H1 (cell line): ENCODE measurements at regions not wholly inside any gene's neighbourhood (a gene's known extent, or its start where the extent isn't known, plus 50 kb on each side); places are given as distances from the start of the nearest gene placed in this dataset.
"Not testable (repeated sequence)": the region's sequence is repeated elsewhere in the genome, so short reads cannot be mapped to it uniquely, and the experiment has no call there.

ENCODE experiments used
- CTCF ChIA-PET: fragments of 300-600 bp; sonication (Branson Sonifier 250); formaldehyde crosslinking; loops from one replicate; lab custom pipeline; 2021; ENCODE audit not compliant: partially characterized antibody; lab: Charles Lee
- POLR2A ChIA-PET: fragments of 300-600 bp; sonication (Branson Sonifier 250); formaldehyde crosslinking; loops from one replicate; lab custom pipeline; 2021; ENCODE audit warnings: inconsistent platforms; ENCODE audit not compliant: partially characterized antibody; lab: Charles Lee
- DNase-seq, 2 experiments: peaks; one replicate each; pipeline versions ENCODE4 v3.0.0 to v3.0.0-alpha.2; 2010 to 2022; ENCODE audit warnings: low spot score in 2 of 2, low read depth in 1 of 2, mixed read lengths in 1 of 2
- FAIRE-seq: peaks from 2 replicates; lab custom pipeline; 2011; peaks lifted over from hg19 to GRCh38; lab: Jason Lieb, UNC
- H2AFZ ChIP-seq: 2 replicates; pipeline ENCODE4 v1.8.1; 2012; ENCODE audit warnings: low read length, inconsistent platforms
- H2AK5ac ChIP-seq: 2 replicates; pipeline ENCODE4 v1.6.1; 2013; ENCODE audit warnings: low read depth, low read length
- H2BK120ac ChIP-seq: replicated peaks from 2 replicates; pipeline ENCODE3; 2013; ENCODE audit warnings: low read depth, low read length, inconsistent platforms
- H2BK12ac ChIP-seq: 2 replicates; pipeline ENCODE4 v1.6.1; 2013; ENCODE audit warnings: low read depth, low read length
- H2BK15ac ChIP-seq: 2 replicates; pipeline ENCODE4 v1.6.1; 2013; ENCODE audit warnings: low read length
- H2BK20ac ChIP-seq: 2 replicates; pipeline ENCODE4 v1.6.1; 2013; ENCODE audit warnings: low read length
- H2BK5ac ChIP-seq: 2 replicates; pipeline ENCODE4 v1.6.1; 2013; ENCODE audit warnings: low read depth, low read length
- H3K14ac ChIP-seq: 2 replicates; pipeline ENCODE4 v1.6.1; 2013; ENCODE audit warnings: inconsistent platforms; ENCODE audit not compliant: insufficient read length
- H3K18ac ChIP-seq: 2 replicates; pipeline ENCODE4 v1.6.1; 2013; ENCODE audit warnings: low read length; ENCODE audit errors: extremely low read depth
- H3K23ac ChIP-seq: 2 replicates; pipeline ENCODE4 v1.6.1; 2013; ENCODE audit warnings: inconsistent platforms; ENCODE audit not compliant: insufficient read length
- H3K23me2 ChIP-seq: 2 replicates; pipeline ENCODE4 v1.6.1; 2013; ENCODE audit warnings: low read depth, low read length
- H3K27ac ChIP-seq: 2 replicates; pipeline ENCODE4 v1.6.1; 2011; ENCODE audit warnings: low read depth, low read length, inconsistent platforms
- H3K27me3 ChIP-seq, 4 experiments: replicated peaks in 1 of 4; 1 replicate in 1 of 4; 2 replicates in 3 of 4; pipeline versions ENCODE4 v1.6.1 to v1.8.1; 2011 to 2013; ENCODE audit warnings: low read length in 3 of 4, mild to moderate bottlenecking in 3 of 4, inconsistent platforms in 2 of 4, mixed read lengths in 2 of 4, moderate library complexity in 1 of 4; ENCODE audit not compliant: control insufficient read depth in 3 of 4, insufficient read depth in 3 of 4; ENCODE audit errors: extremely low read depth in 1 of 4
- H3K36me3 ChIP-seq, 4 experiments: 2 replicates each; pipeline versions ENCODE4 v1.6.1 to v1.8.1; 2011 to 2013; ENCODE audit warnings: mild to moderate bottlenecking in 4 of 4, low read length in 3 of 4, moderate library complexity in 2 of 4, control low read depth in 1 of 4, inconsistent platforms in 1 of 4; ENCODE audit not compliant: insufficient read depth in 4 of 4, control insufficient read depth in 2 of 4
- H3K4ac ChIP-seq: replicated peaks from 2 replicates; pipeline ENCODE3; 2013; ENCODE audit warnings: low read length, low read depth, mixed read lengths, inconsistent platforms; ENCODE audit not compliant: insufficient read length
- H3K4me1 ChIP-seq, 4 experiments: replicated peaks in 1 of 4; 1 replicate in 1 of 4; 2 replicates in 3 of 4; pipeline versions ENCODE4 v1.6.1 to v1.8.1; 2011 to 2013; ENCODE audit warnings: low read length in 3 of 4, inconsistent platforms in 2 of 4, mixed read lengths in 1 of 4; ENCODE audit not compliant: insufficient read depth in 4 of 4, control insufficient read depth in 3 of 4
- H3K4me2 ChIP-seq, 2 experiments: 2 replicates each; pipeline versions ENCODE4 v1.6.1 to v1.8.1; 2011 to 2013; ENCODE audit warnings: low read depth in 2 of 2, low read length in 2 of 2, control low read depth in 1 of 2, inconsistent platforms in 1 of 2, mild to moderate bottlenecking in 1 of 2; ENCODE audit not compliant: insufficient read depth in 1 of 2
- H3K4me3 ChIP-seq, 4 experiments: fragments of 200-600, 300-600 bp in 1 of 4; sonication (generic), shearing (Covaris generic), sonication (Bioruptor Twin) in 1 of 4; 2 replicates each; pipeline versions ENCODE4 v1.5.1 to v1.8.1; 2011 to 2016; ENCODE audit warnings: low read length in 4 of 4, low read depth in 3 of 4, control low read depth in 2 of 4, inconsistent platforms in 2 of 4, mild to moderate bottlenecking in 2 of 4, mixed read lengths in 1 of 4, moderate library complexity in 1 of 4; ENCODE audit not compliant: insufficient read depth in 2 of 4; ENCODE audit errors: extremely low read depth in 1 of 4
- H3K56ac ChIP-seq: replicated peaks from 2 replicates; pipeline ENCODE3; 2013; ENCODE audit warnings: low read depth, mild to moderate bottlenecking, mixed read lengths, low read length, inconsistent platforms; ENCODE audit not compliant: insufficient read length
- H3K79me1 ChIP-seq: 2 replicates; pipeline ENCODE4 v1.6.1; 2013; ENCODE audit warnings: low read depth, low read length, control low read depth
- H3K79me2 ChIP-seq, 2 experiments: 2 replicates each; pipeline versions ENCODE4 v1.6.1 to v1.8.1; 2012 to 2013; ENCODE audit warnings: low read length in 2 of 2, mild to moderate bottlenecking in 2 of 2, inconsistent platforms in 1 of 2; ENCODE audit not compliant: insufficient read depth in 2 of 2, control insufficient read depth in 1 of 2
- H3K9ac ChIP-seq, 4 experiments: replicated peaks in 1 of 4; 1 replicate in 1 of 4; 2 replicates in 3 of 4; pipeline versions ENCODE4 v1.6.1 to v1.8.1; 2011 to 2013; ENCODE audit warnings: low read depth in 3 of 4, low read length in 3 of 4, control low read depth in 2 of 4, mild to moderate bottlenecking in 2 of 4, moderate library complexity in 2 of 4, inconsistent platforms in 1 of 4; ENCODE audit errors: extremely low read depth in 1 of 4
- H3K9me3 ChIP-seq, 2 experiments: 2 replicates each; pipeline versions ENCODE4 v1.6.1 to v1.8.1; 2012 to 2013; ENCODE audit warnings: mild to moderate bottlenecking in 2 of 2, moderate library complexity in 2 of 2, control low read depth in 1 of 2, inconsistent platforms in 1 of 2, low read depth in 1 of 2, low read length in 1 of 2, mixed read lengths in 1 of 2; ENCODE audit not compliant: insufficient read depth in 2 of 2
- H4K20me1 ChIP-seq, 2 experiments: replicated peaks in 1 of 2; 2 replicates each; pipeline versions ENCODE3 to v1.8.1; 2011 to 2013; ENCODE audit warnings: inconsistent platforms in 2 of 2, low read length in 2 of 2, mild to moderate bottlenecking in 1 of 2; ENCODE audit not compliant: insufficient read depth in 2 of 2, control insufficient read depth in 1 of 2
- H4K5ac ChIP-seq: 2 replicates; pipeline ENCODE4 v1.6.1; 2013; ENCODE audit warnings: low read length, low read depth, mixed read lengths, inconsistent platforms; ENCODE audit not compliant: insufficient read length
- H4K8ac ChIP-seq: 2 replicates; pipeline ENCODE4 v1.8.0; 2013; ENCODE audit warnings: mild to moderate bottlenecking, moderate library complexity, low read length, inconsistent platforms; ENCODE audit not compliant: insufficient read depth; ENCODE audit errors: extremely low read depth
- H4K91ac ChIP-seq: replicated peaks from 2 replicates; pipeline ENCODE3; 2013; ENCODE audit warnings: low read length, mixed read lengths, inconsistent platforms; ENCODE audit not compliant: insufficient read length
- ASH2L ChIP-seq: fragments of 200-600, 300-600 bp; sonication (generic); IDR thresholded peaks from one replicate; pipeline ENCODE4 v1.7.1; 2017; ENCODE audit warnings: low read length
- WGBS, 2 experiments: shearing (Covaris generic) in 1 of 2; methylation state at CpG; one replicate each; pipeline versions ENCODE4 v1.1.6 to v1.1.7; 2013 to 2015; ENCODE audit warnings: low lambda C conversion rate in 2 of 2, mixed read lengths in 2 of 2, inconsistent platforms in 1 of 2, low coverage in 1 of 2, missing lambda C conversion rate in 1 of 2; ENCODE audit not compliant: insufficient replicate concordance in 2 of 2, insufficient coverage in 1 of 2, insufficient read length in 1 of 2; ENCODE audit errors: extremely low coverage in 1 of 2, missing lambda C conversion rate in 1 of 2; 5-methylcytosine and 5-hydroxymethylcytosine counted together

DNA sequence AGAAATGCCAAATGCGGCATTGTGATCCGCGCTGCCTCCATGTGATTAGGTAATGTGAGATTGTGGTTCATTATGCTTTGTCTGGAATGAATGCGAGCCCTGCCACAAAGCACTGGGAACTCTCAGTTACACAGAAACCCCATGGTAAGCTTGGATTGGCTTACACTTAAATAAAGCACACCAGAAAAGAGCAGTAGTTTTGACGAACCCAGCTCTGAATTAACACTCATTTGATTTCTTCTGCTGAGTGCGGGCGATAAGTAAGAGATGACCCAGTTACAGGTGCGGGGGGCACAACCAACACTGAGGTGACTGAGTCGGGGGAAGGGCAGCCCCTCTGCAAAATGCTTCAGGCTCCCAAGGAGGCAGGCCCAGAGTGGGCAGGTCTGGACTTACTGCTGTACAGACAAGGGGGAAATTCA lies 56.3 kb downstream of the RNU1-4 start:
- H3K9me3 ChIP-seq, H3K4ac ChIP-seq, H3K14ac ChIP-seq, H3K36me3 ChIP-seq, H4K5ac ChIP-seq, H4K91ac ChIP-seq, H3K23me2 ChIP-seq, H3K79me2 ChIP-seq, H2BK12ac ChIP-seq, POLR2A ChIA-PET, H2BK5ac ChIP-seq, H3K4me1 ChIP-seq, H3K27ac ChIP-seq, H2BK15ac ChIP-seq, H2BK20ac ChIP-seq, H2BK120ac ChIP-seq, H3K4me3 ChIP-seq, H3K23ac ChIP-seq, H3K9ac ChIP-seq, CTCF ChIA-PET, H4K20me1 ChIP-seq, H2AK5ac ChIP-seq, H3K79me1 ChIP-seq, FAIRE-seq, H3K56ac ChIP-seq, H3K18ac ChIP-seq, H3K27me3 ChIP-seq: not testable (repeated sequence)
- DNase-seq = peak in 1 of 2 experiments; percentile 73
- TF ChIP-seq ASH2L = peak; percentile 38
- H4K8ac ChIP-seq = 0 out of 2 replicates have a peak overlapping the region, but pooled peaks have one; percentile 31
- peak overlapping the region; percentile 5 to 32; a peak in 2 of 4 replicates for H3K4me2 ChIP-seq
- H2AFZ ChIP-seq = 0 out of 2 replicates have a peak overlapping the region, but pooled peaks have one; percentile 16
- 75% methylated on average over 9 of the region's 9 CpGs; no CpG with 5 or more reads in 1 of the 2 experiments for WGBS, 2 experiments

DNA sequence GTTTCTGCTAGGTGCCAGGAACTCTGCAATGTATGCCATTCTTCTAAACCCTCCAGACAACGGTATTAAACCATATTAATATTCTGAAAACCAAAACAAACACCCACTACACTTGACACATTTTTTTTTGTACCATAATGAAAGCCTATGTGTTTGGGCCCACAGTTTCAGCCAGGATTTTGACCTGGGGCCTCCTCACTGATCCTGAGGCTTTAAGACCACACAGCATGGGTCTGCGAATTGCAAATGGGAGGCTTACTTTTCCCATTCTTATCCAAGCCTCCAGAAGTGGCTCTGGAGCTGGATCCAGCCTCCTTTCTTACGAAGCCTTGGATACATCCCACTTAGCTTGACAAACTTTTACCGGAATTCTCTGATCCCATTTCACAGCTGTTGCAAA lies 56.7 kb downstream of the RNU1-4 start:
- H4K5ac ChIP-seq, CTCF ChIA-PET, POLR2A ChIA-PET, H3K27ac ChIP-seq, H2BK15ac ChIP-seq, H3K79me1 ChIP-seq, H3K36me3 ChIP-seq, H3K14ac ChIP-seq, H3K23ac ChIP-seq, H3K27me3 ChIP-seq, H3K9me3 ChIP-seq, H4K8ac ChIP-seq, H3K4me3 ChIP-seq, H3K23me2 ChIP-seq, H2BK12ac ChIP-seq, H3K56ac ChIP-seq, DNase-seq, H4K20me1 ChIP-seq, H2BK20ac ChIP-seq, H3K79me2 ChIP-seq, H3K4ac ChIP-seq, H2BK120ac ChIP-seq, H2BK5ac ChIP-seq, H3K9ac ChIP-seq, H2AK5ac ChIP-seq, H4K91ac ChIP-seq, H3K4me1 ChIP-seq, H3K18ac ChIP-seq: not testable (repeated sequence)
- WGBS, 2 experiments = 59% methylated on average over 2 of the region's 4 CpGs; no CpG with 5 or more reads in 1 of the 2 experiments
- peak overlapping the region; percentile 5 to 32; a peak in 1 of 4 replicates for H3K4me2 ChIP-seq
- peak; percentile 52 for FAIRE-seq
- H2AFZ ChIP-seq = 0 out of 2 replicates have a peak overlapping the region, but pooled peaks have one; percentile 16
